HG02870 (cell line): ENCODE measurements at regions not wholly inside any gene's neighbourhood (a gene's known extent, or its start where the extent isn't known, plus 50 kb on each side); places are given as distances from the start of the nearest gene placed in this dataset.

Experiments
- ATAC-seq: cut with Tn5 transposase; IDR thresholded peaks from one replicate; pipeline ENCODE4 v1.9.1; 2021; ENCODE audit warnings: mild to moderate bottlenecking, moderate library complexity; ENCODE audit not compliant: unreplicated experiment

DNA sequence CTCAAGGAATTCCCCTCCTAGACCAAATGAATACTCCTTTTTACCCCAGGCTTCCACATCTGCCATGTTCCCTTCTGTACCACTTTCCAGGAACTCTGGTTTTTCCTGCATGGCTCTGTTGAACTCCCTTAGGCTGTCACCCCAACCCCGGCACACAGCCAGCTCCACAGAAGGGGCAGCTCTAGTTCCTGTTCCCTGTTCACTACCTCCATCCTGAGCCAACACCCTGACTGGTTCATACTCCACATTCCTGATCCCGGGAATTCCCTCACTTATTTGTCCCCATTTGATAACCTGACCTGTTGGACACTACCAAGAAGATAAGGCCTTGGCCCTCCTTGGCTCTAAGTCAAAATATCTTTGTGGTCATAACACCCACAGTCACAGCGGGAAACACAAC lies 280.9 kb upstream of the RAB6C start:
- ATAC-seq: no peak

DNA sequence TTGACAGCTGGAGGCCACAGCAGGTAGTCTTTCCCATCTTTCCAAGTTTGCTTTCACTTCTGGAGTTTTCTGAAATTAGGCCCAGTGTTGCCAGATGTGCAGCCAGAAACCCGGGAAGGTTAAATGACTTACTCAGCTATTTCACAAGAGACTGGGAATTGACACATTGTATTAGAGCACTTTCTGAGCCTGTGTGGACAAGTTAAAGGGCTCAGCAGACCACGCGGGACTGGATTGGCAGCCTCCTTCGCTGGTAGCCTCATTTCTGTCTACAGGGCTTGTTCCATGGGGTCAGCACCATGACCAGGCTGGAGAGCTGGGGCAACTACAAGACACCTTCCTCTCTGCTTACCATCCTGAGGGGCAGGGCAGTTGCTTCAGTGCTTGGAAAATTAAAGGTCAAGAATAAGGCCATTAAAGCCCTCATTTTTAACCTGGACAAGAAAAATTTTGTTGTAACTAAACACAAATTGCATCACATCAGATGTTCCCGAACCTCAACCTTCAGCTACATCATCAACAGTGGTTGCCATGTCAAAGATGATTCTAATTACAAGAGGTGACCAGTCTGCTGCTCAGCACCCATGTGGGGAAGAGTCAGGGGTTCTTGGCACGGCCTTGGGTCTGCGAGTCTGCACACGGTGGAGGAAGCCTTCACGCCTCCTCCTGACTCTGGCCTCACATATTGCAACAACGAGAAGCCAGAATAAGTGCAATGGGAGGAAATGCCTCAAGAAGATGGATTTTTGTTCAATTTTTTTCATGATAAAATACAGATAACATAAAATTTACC lies 279.5 kb upstream of the RAB6C start:
- ATAC-seq: no peak

DNA sequence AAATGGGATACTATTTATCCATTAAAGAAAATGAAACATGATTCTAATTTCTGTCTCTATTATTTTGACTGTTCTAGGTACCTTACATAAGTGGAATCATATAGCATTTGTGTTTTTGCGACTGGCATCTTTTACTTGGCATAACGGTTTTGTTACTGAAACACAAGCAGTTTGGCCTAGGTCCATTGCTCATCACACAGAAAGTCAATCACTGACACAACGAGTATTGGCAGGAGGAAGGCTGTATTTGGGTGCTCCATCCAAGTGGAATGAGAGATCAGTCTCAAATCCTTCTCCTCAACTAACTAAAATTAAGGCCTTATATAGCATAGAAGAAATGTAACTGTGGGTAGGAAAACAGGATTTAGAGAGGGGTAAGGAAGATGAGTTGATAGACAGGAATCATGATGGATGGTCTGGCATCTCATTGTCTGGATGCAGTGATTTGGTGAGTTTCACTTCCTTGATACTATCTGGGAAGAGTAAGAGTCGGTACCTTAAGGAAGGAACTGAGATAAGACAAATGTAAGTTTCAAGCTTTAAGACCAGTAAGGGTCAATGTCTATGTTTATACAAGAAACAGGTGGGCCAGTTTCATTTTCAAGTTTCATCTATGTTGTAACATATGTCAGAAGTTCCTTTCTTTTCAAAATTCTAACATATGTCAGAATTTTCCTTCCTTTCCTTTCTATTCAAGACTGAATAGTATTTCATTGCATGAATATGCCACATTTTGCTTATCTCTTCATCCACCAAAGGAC lies 276.9 kb upstream of the RAB6C start:
- ATAC-seq: no peak

DNA sequence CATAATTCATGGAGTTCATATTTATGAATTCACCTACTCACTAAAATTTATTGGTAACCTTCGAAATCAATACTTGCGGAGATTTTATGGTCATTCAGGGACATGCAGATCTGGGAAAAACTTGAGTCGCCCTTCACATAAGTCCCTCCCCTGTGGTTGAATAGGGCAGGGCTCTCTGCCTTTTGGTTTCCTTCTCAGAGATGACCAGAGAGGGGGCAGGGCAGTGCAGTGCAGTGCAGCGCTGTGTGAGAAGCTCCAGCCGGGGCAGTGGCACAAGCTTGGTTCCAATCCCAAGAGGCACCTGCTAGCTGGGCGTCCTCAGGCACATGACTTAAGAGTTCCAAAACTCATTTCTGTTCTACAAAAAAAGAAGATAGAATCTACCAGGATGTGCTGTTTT lies 274.4 kb upstream of the RAB6C start:
- no peak for ATAC-seq

DNA sequence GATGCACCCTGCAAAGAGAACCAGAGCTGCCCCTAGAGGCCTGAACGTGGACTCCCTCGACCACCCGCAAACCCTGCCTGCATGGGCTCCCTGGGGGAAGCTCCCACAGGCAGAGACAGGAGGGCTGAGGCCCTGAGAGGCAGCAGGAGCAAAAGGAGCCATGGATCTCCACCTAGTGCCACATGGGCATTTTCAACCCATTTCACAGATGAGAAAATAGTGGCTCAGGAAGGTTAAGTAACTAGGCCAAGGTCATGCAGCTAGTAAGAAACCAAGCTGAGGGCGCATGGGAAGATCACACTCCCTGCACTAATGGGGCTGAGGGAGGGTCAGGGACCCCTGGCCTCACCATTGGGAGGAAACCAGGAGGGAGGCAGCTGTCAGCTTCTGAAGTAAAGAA lies 271.7 kb upstream of the RAB6C start:
- no peak for ATAC-seq

DNA sequence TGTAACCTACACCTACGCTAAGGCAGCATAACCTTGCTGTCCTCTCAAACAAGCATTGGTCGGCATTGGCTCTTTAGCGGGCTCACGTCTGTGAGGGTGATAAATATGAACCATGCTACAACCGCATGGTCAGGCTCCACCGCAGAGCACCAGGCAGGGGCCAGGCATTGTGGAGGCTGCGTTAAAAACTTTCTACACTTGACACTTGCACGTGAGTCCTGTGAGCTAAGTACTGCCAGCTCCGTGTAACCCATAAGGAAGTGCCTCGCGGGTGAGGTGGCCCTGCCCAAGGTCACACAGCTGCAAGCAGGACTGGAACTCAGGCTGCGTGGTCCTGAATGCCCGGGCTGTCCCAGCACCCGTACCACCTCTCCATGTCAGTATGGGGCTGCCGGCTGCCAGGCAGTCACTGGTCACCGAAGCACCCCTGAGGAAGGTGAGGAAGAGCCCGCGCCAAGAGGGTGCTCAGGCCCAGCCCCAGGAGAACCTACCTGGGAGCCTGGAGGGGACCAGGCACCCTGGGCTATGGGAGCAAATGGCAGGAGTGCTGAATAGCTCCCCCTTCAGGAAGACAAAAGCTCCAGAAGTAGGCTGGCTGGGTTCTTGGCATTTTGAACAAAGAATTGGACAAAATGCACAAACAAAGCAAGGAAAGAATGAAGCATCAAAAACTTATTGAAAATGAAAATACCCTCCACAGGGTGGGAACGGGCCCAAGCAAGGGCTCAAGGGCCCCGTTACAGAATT lies 271.1 kb upstream of the RAB6C start:
- ATAC-seq: no peak

DNA sequence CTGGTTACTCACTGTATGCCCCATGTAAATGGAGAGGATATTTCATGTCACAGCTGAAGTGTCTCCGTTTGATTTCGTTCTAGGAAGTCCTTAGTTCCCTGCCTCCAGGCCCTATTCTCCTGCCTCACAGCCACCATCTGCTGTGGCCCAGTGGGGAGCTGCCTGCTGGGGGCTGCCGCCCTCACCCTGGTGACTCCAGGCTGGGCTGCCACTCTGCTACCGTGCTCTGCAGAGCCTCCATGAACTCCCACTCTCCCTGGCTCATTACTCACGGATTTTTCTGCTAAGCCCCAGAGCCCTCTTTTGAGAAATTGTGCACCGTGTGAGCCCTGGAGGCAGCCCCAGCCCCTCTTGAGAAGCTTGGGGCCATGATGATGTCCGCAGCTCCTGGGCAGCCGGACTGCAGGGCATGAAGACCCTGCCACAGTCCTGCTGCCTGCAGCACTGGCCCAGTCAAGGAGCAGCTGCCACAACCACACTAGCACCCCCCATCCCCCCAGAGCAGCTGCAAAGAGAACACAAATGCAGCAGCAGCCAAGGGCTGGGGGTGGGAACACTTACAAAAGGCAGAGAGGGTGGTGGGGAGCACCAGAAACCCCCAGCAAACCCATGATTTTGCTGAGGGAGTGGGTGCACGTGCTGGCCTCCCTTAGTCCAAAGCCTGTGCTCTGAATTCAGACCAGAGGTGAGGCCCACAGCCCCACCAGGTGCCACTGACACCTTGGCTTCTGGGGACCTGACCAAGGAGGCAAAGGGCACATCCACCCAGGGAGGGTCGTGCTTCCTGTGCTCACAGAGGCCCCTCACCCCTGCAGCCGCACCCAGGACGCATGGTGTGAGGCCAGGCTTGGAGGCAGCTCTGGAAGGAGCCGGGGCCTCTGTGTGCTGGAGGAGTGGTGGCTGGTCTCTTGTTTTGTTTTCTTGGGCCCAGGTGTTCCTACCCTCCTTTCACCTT lies 270.2 kb upstream of the RAB6C start:
- ATAC-seq: no peak

DNA sequence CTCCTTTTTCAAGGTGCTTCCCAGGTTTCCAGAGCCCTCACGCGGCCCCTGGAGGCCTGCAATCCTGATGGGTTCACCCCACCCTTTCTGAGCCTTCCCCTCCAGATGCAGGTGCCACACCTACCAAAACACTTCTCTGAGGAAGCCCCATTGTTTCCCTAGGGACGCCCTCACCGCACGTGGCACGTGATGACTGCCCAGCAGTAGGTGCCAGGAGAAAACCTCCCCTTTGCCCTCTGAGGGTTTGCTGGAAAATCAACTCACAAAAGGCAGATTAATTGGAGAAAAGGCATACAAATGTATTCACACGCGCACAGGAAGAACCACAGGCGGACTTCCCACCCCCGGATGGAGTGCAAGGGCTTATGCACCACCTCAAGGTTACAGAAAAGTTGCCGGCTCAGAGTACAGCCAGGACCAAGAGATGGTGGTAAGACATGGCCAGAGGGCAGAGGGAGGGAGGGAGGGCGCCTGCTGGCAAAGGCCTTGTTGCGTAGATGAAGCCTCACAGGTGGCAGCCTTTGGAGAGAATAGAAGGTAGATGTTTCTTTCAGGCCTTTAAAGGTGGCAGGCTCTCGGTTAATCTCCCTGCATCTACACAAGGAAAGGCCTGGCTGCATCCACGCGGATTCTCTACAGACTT lies 269.4 kb upstream of the RAB6C start:
- no peak for ATAC-seq

DNA sequence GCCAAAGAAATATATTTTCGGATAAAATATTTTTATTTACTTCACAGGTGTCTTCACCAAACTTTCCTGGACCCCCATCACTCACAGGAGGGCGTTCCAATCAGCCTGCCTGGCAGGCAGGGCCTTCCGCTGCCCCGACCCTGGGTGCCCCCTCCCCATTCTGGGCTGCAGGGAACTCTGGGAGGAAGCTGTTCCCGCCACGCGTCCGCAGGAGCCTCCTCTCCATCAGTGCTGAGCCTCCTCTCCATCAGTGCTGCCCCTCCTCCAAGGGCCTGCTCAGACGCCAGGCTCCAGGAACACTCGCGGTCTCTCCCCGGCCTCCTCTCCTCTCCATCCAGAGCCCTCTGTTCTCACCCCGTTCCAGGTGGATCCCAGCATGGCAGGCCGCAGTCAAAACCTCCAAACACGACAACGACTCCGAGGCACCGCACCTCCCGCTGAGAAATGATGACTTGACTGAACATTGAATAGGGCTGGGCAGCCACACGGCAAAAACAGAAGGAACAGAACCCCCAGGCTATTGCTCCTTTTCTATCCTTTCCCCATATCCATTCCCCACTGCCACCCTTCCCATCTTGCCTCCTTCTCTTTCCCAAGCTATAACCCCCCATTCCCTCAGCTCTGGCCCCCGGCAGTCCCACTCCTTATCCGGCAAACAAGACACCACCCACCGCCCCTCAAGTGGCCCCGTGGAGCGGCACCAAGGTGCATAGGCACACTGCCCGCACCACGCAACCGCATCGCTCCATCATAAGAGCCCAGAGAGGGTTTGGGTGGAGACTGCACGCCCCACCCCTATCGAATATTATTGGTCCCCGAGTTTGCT lies 268.6 kb upstream of the RAB6C start:
- no peak for ATAC-seq

DNA sequence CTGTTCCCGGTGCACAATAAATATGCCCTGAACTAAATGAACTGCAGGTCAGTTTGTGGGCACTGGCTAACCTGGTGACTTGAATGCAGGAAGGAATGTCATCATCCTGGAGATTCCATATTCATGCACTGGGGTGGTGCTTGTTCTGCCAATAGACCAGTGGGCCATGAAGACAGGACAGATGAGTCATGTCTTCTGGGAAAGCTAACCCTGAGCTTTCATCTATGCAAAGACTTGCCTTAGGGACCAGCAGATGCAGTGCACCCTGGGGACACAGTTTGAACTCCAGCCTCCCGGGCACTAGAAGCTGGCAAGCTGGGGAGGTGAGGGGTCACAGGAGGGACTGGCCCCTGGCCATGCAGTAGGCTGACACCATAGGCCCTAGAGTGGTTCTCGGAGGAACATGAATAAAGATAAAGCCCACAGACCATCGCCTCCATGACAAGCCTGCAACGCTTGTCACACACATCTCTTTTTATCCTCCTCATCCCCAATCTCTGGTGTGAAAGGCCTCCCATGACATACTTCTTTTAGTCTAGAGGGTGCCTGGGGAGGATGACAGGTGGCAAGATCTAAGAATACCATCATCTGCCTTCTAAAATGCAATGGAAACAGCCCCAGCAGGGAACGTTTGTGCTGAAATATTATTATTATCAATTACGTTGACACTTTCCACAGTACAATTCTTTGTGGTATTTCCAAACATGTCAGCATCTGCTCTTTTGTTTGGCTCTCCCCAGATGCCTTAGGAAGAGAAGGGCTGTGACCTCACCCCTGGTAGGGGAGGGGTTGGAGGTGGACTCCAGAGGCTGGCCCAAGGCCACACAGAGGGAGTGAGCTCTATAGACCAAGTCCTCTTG lies 267.4 kb upstream of the RAB6C start:
- ATAC-seq: no peak

DNA sequence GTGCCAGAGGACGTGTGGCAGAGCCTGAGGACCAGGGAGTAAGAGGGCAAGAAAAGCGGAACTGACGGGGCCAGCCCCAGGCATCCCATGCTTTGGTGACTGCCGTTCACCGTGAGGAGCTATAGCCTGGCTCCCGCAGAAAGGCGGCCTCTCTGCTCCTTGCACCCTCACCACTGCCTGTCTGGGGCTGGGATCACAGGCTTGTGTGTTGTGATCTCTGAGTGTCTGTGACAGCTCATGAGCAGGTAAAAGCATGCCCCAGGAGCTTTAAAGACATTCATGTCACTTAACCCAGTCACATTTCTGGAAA lies 266.8 kb upstream of the RAB6C start:
- no peak for ATAC-seq

DNA sequence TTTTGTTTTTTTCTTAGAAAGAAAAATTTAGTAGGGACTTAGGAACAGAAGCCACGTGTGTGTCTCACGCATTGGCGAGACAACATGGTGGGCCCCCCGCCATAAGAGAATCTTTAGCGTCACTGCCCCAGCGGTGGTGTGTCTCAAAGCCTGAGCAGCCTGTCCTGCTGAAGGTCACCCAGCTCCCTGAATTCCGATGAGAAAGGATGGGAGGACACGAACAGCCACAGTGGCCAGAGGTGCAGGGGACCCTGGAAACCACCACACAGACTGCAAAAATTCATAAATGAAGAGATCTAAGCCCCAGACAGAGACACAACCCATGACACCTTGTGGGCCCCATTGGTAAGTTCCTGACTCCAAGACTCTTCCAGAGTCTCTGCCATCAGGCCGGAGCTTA lies 266.1 kb upstream of the RAB6C start:
- ATAC-seq: no peak

DNA sequence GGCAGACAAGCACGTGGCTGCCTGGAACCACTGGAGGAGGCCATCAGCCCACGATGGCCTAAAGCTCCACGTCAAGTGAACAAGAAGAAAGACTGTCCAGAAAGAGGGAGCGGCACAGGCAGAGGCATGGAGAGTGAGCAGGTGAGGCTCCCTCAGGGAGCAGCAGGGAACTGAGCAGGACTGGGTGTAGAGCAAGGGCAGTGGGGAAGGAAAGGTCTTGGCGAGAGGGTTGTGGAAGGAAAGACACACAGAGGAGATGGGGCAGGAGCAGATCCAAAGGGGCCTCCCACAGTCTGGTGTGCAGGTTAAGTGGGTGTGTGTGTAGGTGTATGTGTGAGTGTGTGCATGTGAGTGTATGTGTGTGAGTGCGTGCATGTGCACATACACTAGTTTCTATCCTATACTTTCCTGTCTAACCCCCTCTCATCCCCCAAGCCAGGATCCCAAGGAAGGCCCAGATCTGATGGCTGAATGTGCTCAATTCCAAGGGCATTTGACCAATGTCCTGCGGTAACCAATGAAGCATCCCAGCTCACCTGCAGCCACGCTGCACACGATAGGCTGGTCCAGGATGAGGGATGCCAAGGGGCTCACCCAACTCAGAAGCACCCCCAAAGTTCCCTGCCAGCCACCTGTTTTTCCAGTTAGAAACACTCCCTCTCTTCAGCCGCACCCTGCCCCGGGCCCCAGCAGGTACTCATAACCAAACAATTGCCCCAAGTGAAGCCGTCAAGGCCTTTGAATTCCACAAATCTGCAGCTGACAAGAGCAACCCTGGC lies 262.5 kb upstream of the RAB6C start:
- ATAC-seq: no peak

DNA sequence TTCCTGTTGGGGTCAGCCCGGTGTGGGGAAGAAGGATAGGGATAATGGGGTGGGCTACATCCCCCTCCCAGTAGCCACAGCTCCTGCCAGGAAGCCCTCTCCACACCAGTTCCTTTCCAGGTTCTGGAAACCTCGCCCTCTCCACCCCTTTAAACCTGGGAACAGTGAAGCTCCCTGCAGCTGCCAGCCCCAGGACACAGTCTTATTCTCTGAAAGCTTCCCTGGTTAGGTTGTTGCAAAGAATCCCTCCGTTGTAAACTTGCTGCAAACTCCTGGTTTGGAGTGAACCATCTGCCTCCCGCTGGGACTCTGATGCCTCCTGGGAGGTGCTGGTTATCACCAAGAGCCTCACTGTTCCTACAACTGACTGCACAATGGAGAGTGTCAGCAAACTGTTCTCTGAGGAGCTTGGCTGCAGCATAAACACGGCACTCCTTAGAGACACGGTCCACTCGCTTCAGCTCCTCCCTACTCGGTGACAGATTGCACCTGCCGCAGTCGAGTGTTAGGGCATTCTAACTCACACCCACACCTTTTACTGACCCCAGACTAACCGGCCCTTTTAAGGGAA lies 261.8 kb upstream of the RAB6C start:
- no peak for ATAC-seq

DNA sequence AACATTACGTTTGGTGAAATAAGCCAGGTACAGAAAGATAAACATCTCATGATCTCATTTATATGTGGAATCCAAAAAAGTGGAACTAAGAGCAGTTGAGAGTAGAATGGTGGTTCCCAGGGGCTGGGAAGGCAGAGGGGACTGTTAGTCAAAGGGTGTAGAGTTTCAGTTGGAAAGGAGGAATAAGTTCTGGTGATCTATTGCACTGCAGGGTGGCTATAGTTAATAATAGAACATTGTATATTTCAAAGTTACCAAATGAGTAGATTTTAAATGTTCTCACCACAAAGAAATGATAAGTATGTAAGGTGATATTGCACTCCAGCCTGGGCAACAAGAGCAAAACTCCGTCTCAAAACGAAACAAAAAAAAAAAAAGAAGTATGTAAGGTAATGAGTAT lies 260.1 kb upstream of the RAB6C start:
- ATAC-seq: no peak

DNA sequence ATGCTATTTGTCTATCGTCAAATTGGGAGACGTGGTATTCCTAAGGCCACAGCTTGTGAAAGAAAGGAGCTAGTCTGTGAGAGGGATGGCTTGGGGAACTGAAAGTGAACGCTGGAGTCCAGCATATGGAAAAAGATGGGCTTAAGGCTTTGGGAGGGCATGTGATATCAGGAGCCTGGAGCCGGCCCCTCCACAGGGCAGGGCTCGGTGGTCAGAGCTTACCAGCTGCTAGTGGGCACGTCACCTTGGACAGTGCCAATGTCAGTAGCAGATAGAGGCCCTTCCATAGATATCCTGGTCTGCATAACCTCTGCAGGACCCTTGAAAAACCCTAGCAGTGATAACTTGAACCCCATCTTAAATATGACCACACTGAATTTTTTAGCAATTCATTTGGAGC lies 259.1 kb upstream of the RAB6C start:
- ATAC-seq: no peak

DNA sequence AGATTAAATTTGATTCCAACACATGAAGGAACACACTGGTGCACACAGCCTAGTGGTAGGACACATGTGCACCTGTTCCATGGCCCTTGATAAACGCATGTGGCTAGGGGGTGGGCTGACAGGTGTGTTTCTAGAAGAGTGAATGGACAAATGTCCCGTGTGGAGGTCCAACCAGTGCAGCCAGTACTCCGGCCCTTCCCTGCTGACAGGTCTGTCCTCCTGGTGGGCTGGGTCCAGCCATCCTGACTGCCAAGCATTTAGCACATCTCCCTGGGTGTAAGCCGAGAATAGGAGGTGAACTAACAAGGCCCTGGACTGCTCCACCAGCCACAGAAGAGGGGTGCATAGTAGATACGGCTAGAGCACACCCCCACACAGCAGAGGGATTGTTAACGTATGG lies 258.7 kb upstream of the RAB6C start:
- ATAC-seq: no peak
